ENCODE measurements at regions not wholly inside any gene's neighbourhood (a gene's known extent, or its start where the extent isn't known, plus 50 kb on each side); places are given as distances from the start of the nearest gene placed in this dataset.

DNA sequence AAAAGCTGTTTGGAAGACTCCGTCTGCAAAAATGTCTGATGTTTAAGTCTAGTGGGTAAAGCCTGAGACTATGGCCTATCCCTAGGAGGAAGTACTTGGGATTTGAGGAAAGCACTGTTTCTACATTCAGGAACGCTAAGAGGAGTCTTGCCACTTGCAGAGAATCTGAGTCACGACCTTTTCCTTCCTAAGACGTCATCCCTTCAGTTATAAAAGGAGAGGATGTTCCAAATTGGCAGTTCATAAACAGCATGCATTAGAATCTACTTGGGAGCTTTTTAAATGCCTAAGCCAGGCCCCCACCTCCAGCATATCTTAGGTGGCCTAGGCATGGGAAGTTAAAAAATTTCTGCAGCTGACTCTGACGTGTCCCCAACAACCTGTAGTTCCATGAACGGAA, 125.9 kb downstream of the TTC32 start:
- Mint-ChIP-seq H3K27me3 (peaks cover 4% of the 10 kb centered on the region), H3K4me3 (no peak overlapping the region), H3K27ac (no peak overlapping the region), H3K9me3 (peaks cover 0 to 1% (median 0%) of the 10 kb centered on the region in 7 donors), H3K36me3 (no peaks in the 10 kb centered on the region), H3K4me1 (no peaks in the 10 kb centered on the region)
- Histone ChIP-seq H3K27ac (ENCODE audit: insufficient read depth, low read length, poor library complexity, severe bottlenecking) (no peak overlapping the region), H3K4me1 (ENCODE audit: control insufficient read depth, insufficient read depth, low read length, poor library complexity, severe bottlenecking) (no peaks in the 10 kb centered on the region), H3K4me3 (ENCODE audit: low read depth, low read length) (no peak overlapping the region), H3K27me3 (ENCODE audit: control insufficient read depth, insufficient read depth, low read length) (no peaks in the 10 kb centered on the region), H3K9me3 (ENCODE audit: control insufficient read depth in 2 of 2, low read length in 2 of 2) (no peaks in the 10 kb centered on the region), H3K36me3 (ENCODE audit: control insufficient read depth, insufficient read depth, low read length) (no peaks in the 10 kb centered on the region)
- DNase-seq (no peak), ATAC-seq (ENCODE audit: low read depth in 2 of 2) (no peak)

GRCh38 chr2:19775315-19775714, 126.5 kb downstream of the TTC32 start:
- Histone ChIP-seq H3K4me1 (ENCODE audit: control insufficient read depth, insufficient read depth, low read length, poor library complexity, severe bottlenecking) (no peaks in the 10 kb centered on the region), H3K27ac (ENCODE audit: insufficient read depth, low read length, poor library complexity, severe bottlenecking) (no peak overlapping the region), H3K36me3 (ENCODE audit: control insufficient read depth, insufficient read depth, low read length) (no peaks in the 10 kb centered on the region), H3K9me3 (ENCODE audit: control insufficient read depth in 2 of 2, low read length in 2 of 2) (no peaks in the 10 kb centered on the region), H3K27me3 (ENCODE audit: control insufficient read depth, insufficient read depth, low read length) (no peaks in the 10 kb centered on the region), H3K4me3 (ENCODE audit: low read depth, low read length) (no peak overlapping the region)
- Mint-ChIP-seq H3K36me3 (no peaks in the 10 kb centered on the region), H3K4me3 (no peak overlapping the region), H3K27me3 (peaks cover 4% of the 10 kb centered on the region), H3K27ac (no peak overlapping the region), H3K4me1 (no peaks in the 10 kb centered on the region), H3K9me3 (peaks cover 0 to 1% (median 0%) of the 10 kb centered on the region in 7 donors)
- ATAC-seq (ENCODE audit: low read depth in 2 of 2) (no peak), DNase-seq (no peak)

GRCh38 chr2:19774805-19775176, 127.0 kb downstream of the TTC32 start:
- DNase-seq (no peak), ATAC-seq (ENCODE audit: low read depth in 2 of 2) (no peak)
- Mint-ChIP-seq H3K27me3 (peaks cover 4% of the 10 kb centered on the region), H3K9me3 (peaks cover 0 to 1% (median 0%) of the 10 kb centered on the region in 7 donors), H3K27ac (no peak overlapping the region), H3K4me3 (no peak overlapping the region), H3K36me3 (no peaks in the 10 kb centered on the region), H3K4me1 (no peaks in the 10 kb centered on the region)
- H3K9me3 ChIP-seq (ENCODE audit: control insufficient read depth in 2 of 2, low read length in 2 of 2), result no peaks in the 10 kb centered on the region
- no peaks in the 10 kb centered on the region for H3K27me3 ChIP-seq (ENCODE audit: control insufficient read depth, insufficient read depth, low read length)
- H3K27ac ChIP-seq (ENCODE audit: insufficient read depth, low read length, poor library complexity, severe bottlenecking), result no peak overlapping the region
- H3K4me3 ChIP-seq (ENCODE audit: low read depth, low read length), result no peak overlapping the region
- no peaks in the 10 kb centered on the region for H3K36me3 ChIP-seq (ENCODE audit: control insufficient read depth, insufficient read depth, low read length)
- H3K4me1 ChIP-seq (ENCODE audit: control insufficient read depth, insufficient read depth, low read length, poor library complexity, severe bottlenecking), result no peaks in the 10 kb centered on the region

- no peak overlapping the region for H3K4me3 Mint-ChIP-seq
- no peaks in the 10 kb centered on the region for H3K36me3 ChIP-seq (ENCODE audit: control insufficient read depth, insufficient read depth, low read length)
- no peak overlapping the region for H3K27ac ChIP-seq (ENCODE audit: insufficient read depth, low read length, poor library complexity, severe bottlenecking)
- no peaks in the 10 kb centered on the region for H3K36me3 Mint-ChIP-seq
- H3K27me3 Mint-ChIP-seq, result peaks cover 4% of the 10 kb centered on the region
- no peaks in the 10 kb centered on the region for H3K9me3 ChIP-seq (ENCODE audit: control insufficient read depth in 2 of 2, low read length in 2 of 2)
- no peaks in the 10 kb centered on the region for H3K4me1 ChIP-seq (ENCODE audit: control insufficient read depth, insufficient read depth, low read length, poor library complexity, severe bottlenecking)
- H3K4me1 Mint-ChIP-seq, result no peaks in the 10 kb centered on the region
- no peak overlapping the region for H3K4me3 ChIP-seq (ENCODE audit: low read depth, low read length)
- no peak for ATAC-seq (ENCODE audit: low read depth in 2 of 2)
- DNase-seq, result no peak
- no peaks in the 10 kb centered on the region for H3K27me3 ChIP-seq (ENCODE audit: control insufficient read depth, insufficient read depth, low read length)
- no peak overlapping the region for H3K27ac Mint-ChIP-seq
- no peaks in the 10 kb centered on the region for H3K9me3 Mint-ChIP-seq
These were observed 128.8 kb downstream of the TTC32 start for GRCh38 chr2:19772981-19773380.

DNA sequence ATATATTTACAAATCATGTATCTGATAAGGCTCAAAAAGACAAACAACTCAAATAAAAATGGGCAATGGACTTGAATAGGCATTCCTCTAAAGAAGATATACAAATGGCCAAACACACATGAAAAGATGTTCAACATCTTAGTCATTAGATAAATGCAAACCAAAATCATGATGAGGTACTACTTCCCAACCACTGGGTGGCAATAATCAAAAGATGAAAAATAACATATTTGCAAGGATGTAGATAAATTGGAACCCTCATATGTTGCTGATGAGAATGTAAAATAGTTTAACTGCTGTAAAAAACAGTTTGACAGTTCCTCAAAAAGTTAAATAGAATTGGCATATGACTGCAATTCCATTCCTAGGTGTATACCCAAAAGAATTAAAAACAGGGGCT, 132.3 kb downstream of the TTC32 start:
- no peaks in the 10 kb centered on the region for H3K4me1 ChIP-seq (ENCODE audit: control insufficient read depth, insufficient read depth, low read length, poor library complexity, severe bottlenecking)
- Mint-ChIP-seq H3K9me3 (peaks cover 0 to 5% (median 0%) of the 10 kb centered on the region in 7 donors), H3K4me3 (no peak overlapping the region), H3K4me1 (no peaks in the 10 kb centered on the region), H3K36me3 (no peaks in the 10 kb centered on the region), H3K27me3 (peaks cover 3% of the 10 kb centered on the region), H3K27ac (no peak overlapping the region)
- H3K4me3 ChIP-seq (ENCODE audit: low read depth, low read length), result no peak overlapping the region
- no peak overlapping the region for H3K27ac ChIP-seq (ENCODE audit: insufficient read depth, low read length, poor library complexity, severe bottlenecking)
- no peaks in the 10 kb centered on the region for H3K27me3 ChIP-seq (ENCODE audit: control insufficient read depth, insufficient read depth, low read length)
- no peaks in the 10 kb centered on the region for H3K36me3 ChIP-seq (ENCODE audit: control insufficient read depth, insufficient read depth, low read length)
- H3K9me3 ChIP-seq (ENCODE audit: control insufficient read depth in 2 of 2, low read length in 2 of 2), result no peaks in the 10 kb centered on the region
- ATAC-seq (ENCODE audit: low read depth in 2 of 2) (no peak), DNase-seq (peak in 1 of 3 donors; percentile 3)

DNA sequence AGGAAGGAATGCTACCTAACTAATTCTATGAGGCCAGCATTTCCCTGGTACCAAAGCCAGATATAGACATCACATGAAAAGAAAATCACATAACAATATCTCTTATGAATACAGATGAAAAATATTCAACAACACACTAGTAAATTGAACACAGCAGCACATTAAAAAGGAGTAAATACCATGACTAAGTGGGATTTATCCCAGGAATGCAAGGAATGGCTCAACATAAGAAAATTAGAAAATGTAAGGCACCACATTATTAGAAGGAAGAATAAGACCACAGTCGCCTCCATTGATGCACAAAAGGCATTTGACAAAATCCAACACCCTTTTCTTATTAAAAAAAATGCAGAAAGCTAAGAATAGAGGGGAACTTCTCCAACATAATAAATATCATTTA, 133.9 kb downstream of the TTC32 start:
- H3K4me1 Mint-ChIP-seq, result no peaks in the 10 kb centered on the region
- Histone ChIP-seq H3K4me3 (ENCODE audit: low read depth, low read length) (no peak overlapping the region), H3K27me3 (ENCODE audit: control insufficient read depth, insufficient read depth, low read length) (no peaks in the 10 kb centered on the region), H3K9me3 (ENCODE audit: control insufficient read depth in 2 of 2, low read length in 2 of 2) (no peaks in the 10 kb centered on the region), H3K27ac (ENCODE audit: insufficient read depth, low read length, poor library complexity, severe bottlenecking) (no peak overlapping the region), H3K36me3 (ENCODE audit: control insufficient read depth, insufficient read depth, low read length) (no peaks in the 10 kb centered on the region), H3K4me1 (ENCODE audit: control insufficient read depth, insufficient read depth, low read length, poor library complexity, severe bottlenecking) (no peaks in the 10 kb centered on the region)
- no peak overlapping the region for H3K4me3 Mint-ChIP-seq
- no peak for ATAC-seq (ENCODE audit: low read depth in 2 of 2)
- peaks cover 0 to 5% (median 0%) of the 10 kb centered on the region in 7 donors for H3K9me3 Mint-ChIP-seq
- H3K36me3 Mint-ChIP-seq, result no peaks in the 10 kb centered on the region
- H3K27me3 Mint-ChIP-seq, result peaks cover 6% of the 10 kb centered on the region
- DNase-seq, result no peak
- H3K27ac Mint-ChIP-seq, result no peak overlapping the region

GRCh38 chr2:19764998-19765397, 136.8 kb downstream of the TTC32 start:
- H3K4me3 Mint-ChIP-seq, result no peak overlapping the region
- ATAC-seq (ENCODE audit: low read depth in 2 of 2), result no peak
- H3K4me1 ChIP-seq (ENCODE audit: control insufficient read depth, insufficient read depth, low read length, poor library complexity, severe bottlenecking), result no peaks in the 10 kb centered on the region
- H3K27ac Mint-ChIP-seq, result no peak overlapping the region
- no peaks in the 10 kb centered on the region for H3K4me1 Mint-ChIP-seq
- peaks cover 2% of the 10 kb centered on the region for H3K27me3 ChIP-seq (ENCODE audit: control insufficient read depth, insufficient read depth, low read length)
- H3K27ac ChIP-seq (ENCODE audit: insufficient read depth, low read length, poor library complexity, severe bottlenecking), result no peak overlapping the region
- peaks cover 0 to 8% (median 0%) of the 10 kb centered on the region in 7 donors for H3K9me3 Mint-ChIP-seq
- H3K4me3 ChIP-seq (ENCODE audit: low read depth, low read length), result no peak overlapping the region
- peaks cover 6% of the 10 kb centered on the region for H3K27me3 Mint-ChIP-seq
- no peaks in the 10 kb centered on the region for H3K36me3 ChIP-seq (ENCODE audit: control insufficient read depth, insufficient read depth, low read length)
- no peaks in the 10 kb centered on the region for H3K9me3 ChIP-seq (ENCODE audit: control insufficient read depth in 2 of 2, low read length in 2 of 2)
- no peak for DNase-seq
- H3K36me3 Mint-ChIP-seq, result no peaks in the 10 kb centered on the region

- Mint-ChIP-seq H3K4me3 (no peak overlapping the region), H3K27me3 (peaks cover 6% of the 10 kb centered on the region), H3K36me3 (no peaks in the 10 kb centered on the region)
These were observed 138.1 kb downstream of the TTC32 start for GRCh38 chr2:19763731-19764130.

More at GRCh38 chr2:19763731-19764130, 138.1 kb downstream of the TTC32 start:
- DNase-seq (no peak), ATAC-seq (ENCODE audit: low read depth in 2 of 2) (no peak)
- Mint-ChIP-seq H3K9me3 (peaks cover 0 to 9% (median 0%) of the 10 kb centered on the region in 7 donors), H3K4me1 (no peaks in the 10 kb centered on the region), H3K27ac (no peak overlapping the region)
- Histone ChIP-seq H3K27ac (ENCODE audit: insufficient read depth, low read length, poor library complexity, severe bottlenecking) (no peak overlapping the region), H3K36me3 (ENCODE audit: control insufficient read depth, insufficient read depth, low read length) (no peaks in the 10 kb centered on the region), H3K4me3 (ENCODE audit: low read depth, low read length) (no peak overlapping the region), H3K27me3 (ENCODE audit: control insufficient read depth, insufficient read depth, low read length) (peaks cover 2% of the 10 kb centered on the region), H3K4me1 (ENCODE audit: control insufficient read depth, insufficient read depth, low read length, poor library complexity, severe bottlenecking) (no peaks in the 10 kb centered on the region), H3K9me3 (ENCODE audit: control insufficient read depth in 2 of 2, low read length in 2 of 2) (no peaks in the 10 kb centered on the region)

All from CD4-positive, CD25-positive, alpha-beta regulatory T cell (primary cell).